HG03159 (cell line): ENCODE measurements at regions not wholly inside any gene's neighbourhood (a gene's known extent, or its start where the extent isn't known, plus 50 kb on each side); places are given as distances from the start of the nearest gene placed in this dataset.

Experiments
- ATAC-seq: cut with Tn5 transposase; IDR thresholded peaks from one replicate; pipeline ENCODE4 v1.9.1; 2021; ENCODE audit warnings: mild to moderate bottlenecking, moderate library complexity; ENCODE audit not compliant: unreplicated experiment

GRCh38 chr6:127641905-127642304 lies 64.9 kb downstream of the C6orf58 start:
- ATAC-seq = peak; percentile 93
